ENCODE measurements at regions not wholly inside any gene's neighbourhood (a gene's known extent, or its start where the extent isn't known, plus 50 kb on each side); places are given as distances from the start of the nearest gene placed in this dataset.

DNA sequence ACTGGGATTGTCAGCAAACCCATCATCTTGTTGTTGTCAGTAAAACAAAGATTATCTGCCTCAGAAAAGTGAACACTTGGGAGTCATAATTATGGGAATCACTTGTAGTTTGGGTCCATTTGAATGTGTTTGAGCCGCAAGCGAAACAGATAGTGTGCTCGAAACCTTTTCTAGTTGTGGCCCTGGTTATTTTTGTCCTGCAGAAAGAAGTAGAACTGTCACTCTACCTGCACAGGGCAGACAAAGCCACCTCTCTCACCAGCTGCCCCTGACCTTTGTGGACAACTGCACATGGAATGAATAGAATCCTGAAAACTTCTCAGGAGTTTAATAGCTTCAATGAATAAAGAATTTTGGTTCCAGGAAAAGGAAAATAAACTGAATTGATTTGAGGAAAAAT is 156.1 kb upstream of the CHD6 start:
- Histone ChIP-seq H3K4me3 (ENCODE audit: low read length) (no peak overlapping the region), H2AFZ (ENCODE audit: low read length) (peak overlapping the region; percentile 47; the same call in 1 of the 2 replicates), H3K9ac (ENCODE audit: low read length) (no peak overlapping the region), H4K20me1 (ENCODE audit: insufficient read depth, low read length) (no peaks in the 10 kb centered on the region), H3K27ac (ENCODE audit: low read length) (peak overlapping the region; percentile 53; the same call in 1 of the 2 replicates), H3K4me1 (ENCODE audit: low read length) (peaks cover 21% of the 10 kb centered on the region), H3K9me3 (replicated peaks; ENCODE audit: insufficient read depth, low read length) (no peaks in the 10 kb centered on the region), H3K79me2 (ENCODE audit: low read length) (no peaks in the 10 kb centered on the region), H3F3A (ENCODE audit: insufficient read depth, low read length) (0 out of 2 replicates have a peak, but pooled peaks cover 5% of the 10 kb centered on the region), H3K4me2 (ENCODE audit: low read depth, low read length) (peak overlapping the region; percentile 65), H3K9me2 (replicated peaks; ENCODE audit: insufficient read depth, low read length) (no peaks in the 10 kb centered on the region), H3K36me3 (replicated peaks; ENCODE audit: insufficient read depth, low read length) (no peaks in the 10 kb centered on the region), H3K27me3 (replicated peaks; ENCODE audit: insufficient read depth, low read length) (no peaks in the 10 kb centered on the region)
- DNase-seq: peak; percentile 58
- TF ChIP-seq EZH2 (optimal IDR thresholded peaks at IDR 0.05; ENCODE audit: low read depth, low read length): no peak
- no peak for TF ChIP-seq EZH2phosphoT487 (IDR thresholded peaks at IDR 0.05; ENCODE audit: low read length)
- TF ChIP-seq, protein P1, sequence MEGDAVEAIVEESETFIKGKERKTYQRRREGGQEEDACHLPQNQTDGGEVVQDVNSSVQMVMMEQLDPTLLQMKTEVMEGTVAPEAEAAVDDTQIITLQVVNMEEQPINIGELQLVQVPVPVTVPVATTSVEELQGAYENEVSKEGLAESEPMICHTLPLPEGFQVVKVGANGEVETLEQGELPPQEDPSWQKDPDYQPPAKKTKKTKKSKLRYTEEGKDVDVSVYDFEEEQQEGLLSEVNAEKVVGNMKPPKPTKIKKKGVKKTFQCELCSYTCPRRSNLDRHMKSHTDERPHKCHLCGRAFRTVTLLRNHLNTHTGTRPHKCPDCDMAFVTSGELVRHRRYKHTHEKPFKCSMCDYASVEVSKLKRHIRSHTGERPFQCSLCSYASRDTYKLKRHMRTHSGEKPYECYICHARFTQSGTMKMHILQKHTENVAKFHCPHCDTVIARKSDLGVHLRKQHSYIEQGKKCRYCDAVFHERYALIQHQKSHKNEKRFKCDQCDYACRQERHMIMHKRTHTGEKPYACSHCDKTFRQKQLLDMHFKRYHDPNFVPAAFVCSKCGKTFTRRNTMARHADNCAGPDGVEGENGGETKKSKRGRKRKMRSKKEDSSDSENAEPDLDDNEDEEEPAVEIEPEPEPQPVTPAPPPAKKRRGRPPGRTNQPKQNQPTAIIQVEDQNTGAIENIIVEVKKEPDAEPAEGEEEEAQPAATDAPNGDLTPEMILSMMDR (IDR thresholded peaks at IDR 0.05; ENCODE audit: low read length): no peak

DNA sequence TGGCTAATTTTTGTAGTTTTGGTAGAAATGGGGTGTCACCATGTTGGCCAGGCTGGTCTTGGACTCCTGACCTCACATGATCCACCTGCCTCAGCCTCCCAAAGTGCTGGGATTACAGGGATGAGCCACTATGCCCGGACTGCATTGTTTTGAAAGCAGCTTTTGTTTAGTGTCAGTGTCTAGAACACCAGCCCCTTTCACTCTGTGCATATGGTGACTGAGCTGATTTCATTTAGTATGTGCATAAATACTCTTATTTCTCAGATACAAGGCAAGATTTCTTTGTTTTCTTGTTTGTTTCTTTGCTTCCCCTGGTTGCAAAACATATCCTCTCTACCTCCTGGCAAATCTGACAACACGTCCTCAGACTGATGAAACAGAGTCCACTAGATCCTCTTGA is 152.8 kb upstream of the CHD6 start:
- no peak for DNase-seq
- TF ChIP-seq, protein P1 (IDR thresholded peaks at IDR 0.05; ENCODE audit: low read length): no peak
- TF ChIP-seq EZH2 (optimal IDR thresholded peaks at IDR 0.05; ENCODE audit: low read depth, low read length): no peak
- no peak for TF ChIP-seq EZH2phosphoT487 (IDR thresholded peaks at IDR 0.05; ENCODE audit: low read length)

DNA sequence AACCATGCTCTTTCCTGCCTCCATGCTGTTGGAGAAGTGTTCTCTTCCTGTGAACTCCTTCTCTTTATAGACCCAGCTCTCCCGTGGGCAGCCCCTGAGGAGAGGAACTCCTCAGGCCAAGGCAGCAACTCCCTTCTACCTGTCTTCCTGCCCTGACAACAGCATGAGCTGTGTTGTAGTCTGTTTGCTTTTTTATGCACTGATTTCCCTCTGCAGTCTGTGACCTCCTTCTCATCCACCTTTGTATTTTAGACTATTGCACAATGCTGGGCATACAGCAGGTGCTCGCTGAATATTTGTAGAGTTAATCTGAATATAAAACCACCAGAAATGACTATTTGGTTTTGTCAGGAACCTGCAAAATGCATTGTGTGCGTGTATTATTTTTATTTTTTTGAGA is 152.2 kb upstream of the CHD6 start:
- Histone ChIP-seq H3K27me3 (replicated peaks; ENCODE audit: insufficient read depth, low read length) (no peaks in the 10 kb centered on the region), H3K4me1 (ENCODE audit: low read length) (peaks cover 20% of the 10 kb centered on the region), H4K20me1 (ENCODE audit: insufficient read depth, low read length) (no peaks in the 10 kb centered on the region), H3K9ac (ENCODE audit: low read length) (no peak overlapping the region), H3K36me3 (replicated peaks; ENCODE audit: insufficient read depth, low read length) (no peaks in the 10 kb centered on the region), H3K9me3 (replicated peaks; ENCODE audit: insufficient read depth, low read length) (no peaks in the 10 kb centered on the region), H3K27ac (ENCODE audit: low read length) (no peak overlapping the region), H2AFZ (ENCODE audit: low read length) (no peak overlapping the region), H3F3A (ENCODE audit: insufficient read depth, low read length) (0 out of 2 replicates have a peak, but pooled peaks cover 5% of the 10 kb centered on the region), H3K4me2 (ENCODE audit: low read depth, low read length) (no peak overlapping the region), H3K9me2 (replicated peaks; ENCODE audit: insufficient read depth, low read length) (no peaks in the 10 kb centered on the region), H3K79me2 (ENCODE audit: low read length) (no peaks in the 10 kb centered on the region), H3K4me3 (ENCODE audit: low read length) (no peak overlapping the region)
- TF ChIP-seq EZH2phosphoT487 (IDR thresholded peaks at IDR 0.05; ENCODE audit: low read length) (no peak), EZH2 (optimal IDR thresholded peaks at IDR 0.05; ENCODE audit: low read depth, low read length) (no peak)
- TF ChIP-seq, protein P1 (IDR thresholded peaks at IDR 0.05; ENCODE audit: low read length): no peak
- DNase-seq: no peak

More for the DNA sequence above, 152.8 kb upstream of the CHD6 start:
- Histone ChIP-seq H3K4me2 (ENCODE audit: low read depth, low read length) (no peak overlapping the region), H3F3A (ENCODE audit: insufficient read depth, low read length) (0 out of 2 replicates have a peak, but pooled peaks cover 5% of the 10 kb centered on the region), H3K9me2 (replicated peaks; ENCODE audit: insufficient read depth, low read length) (no peaks in the 10 kb centered on the region), H2AFZ (ENCODE audit: low read length) (no peak overlapping the region), H3K4me1 (ENCODE audit: low read length) (peaks cover 21% of the 10 kb centered on the region), H3K9me3 (replicated peaks; ENCODE audit: insufficient read depth, low read length) (no peaks in the 10 kb centered on the region), H3K27me3 (replicated peaks; ENCODE audit: insufficient read depth, low read length) (no peaks in the 10 kb centered on the region), H3K9ac (ENCODE audit: low read length) (no peak overlapping the region), H3K36me3 (replicated peaks; ENCODE audit: insufficient read depth, low read length) (no peaks in the 10 kb centered on the region), H4K20me1 (ENCODE audit: insufficient read depth, low read length) (no peaks in the 10 kb centered on the region), H3K79me2 (ENCODE audit: low read length) (no peaks in the 10 kb centered on the region), H3K4me3 (ENCODE audit: low read length) (no peak overlapping the region), H3K27ac (ENCODE audit: low read length) (no peak overlapping the region)
